ENCODE measurements at regions not wholly inside any gene's neighbourhood (a gene's known extent, or its start where the extent isn't known, plus 50 kb on each side); places are given as distances from the start of the nearest gene placed in this dataset.

GRCh38 chr22:46027211-46028105 is 50.5 kb upstream of the WNT7B start:
- TF ChIP-seq ELF1 (IDR thresholded peaks at IDR 0.05): no peak
- TF ChIP-seq FOSL2 (IDR thresholded peaks at IDR 0.05; ENCODE audit: borderline replicate concordance, low read depth): no peak
- no peak for TF ChIP-seq SMC3 (IDR thresholded peaks at IDR 0.05; ENCODE audit: low read depth, low read length)
- TF ChIP-seq REST (IDR thresholded peaks at IDR 0.05; ENCODE audit: low read depth, low read length): no peak
- no peak for TF ChIP-seq TEAD4 (IDR thresholded peaks at IDR 0.05; ENCODE audit: borderline replicate concordance, insufficient read depth)
- TF ChIP-seq MAX (IDR thresholded peaks at IDR 0.05; ENCODE audit: low read depth): no peak
- no peak for TF ChIP-seq NFIC (IDR thresholded peaks at IDR 0.05; ENCODE audit: borderline replicate concordance)
- TF ChIP-seq RXRA (IDR thresholded peaks at IDR 0.05; ENCODE audit: borderline replicate concordance, low read depth): no peak
- no peak for TF ChIP-seq EP300 (IDR thresholded peaks at IDR 0.05; ENCODE audit: borderline replicate concordance in 1 of 2, low read depth in 1 of 2, low read length in 1 of 2)
- TF ChIP-seq, protein P1, sequence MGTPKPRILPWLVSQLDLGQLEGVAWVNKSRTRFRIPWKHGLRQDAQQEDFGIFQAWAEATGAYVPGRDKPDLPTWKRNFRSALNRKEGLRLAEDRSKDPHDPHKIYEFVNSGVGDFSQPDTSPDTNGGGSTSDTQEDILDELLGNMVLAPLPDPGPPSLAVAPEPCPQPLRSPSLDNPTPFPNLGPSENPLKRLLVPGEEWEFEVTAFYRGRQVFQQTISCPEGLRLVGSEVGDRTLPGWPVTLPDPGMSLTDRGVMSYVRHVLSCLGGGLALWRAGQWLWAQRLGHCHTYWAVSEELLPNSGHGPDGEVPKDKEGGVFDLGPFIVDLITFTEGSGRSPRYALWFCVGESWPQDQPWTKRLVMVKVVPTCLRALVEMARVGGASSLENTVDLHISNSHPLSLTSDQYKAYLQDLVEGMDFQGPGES (IDR thresholded peaks at IDR 0.05; ENCODE audit: low read depth, low read length): no peak
- TF ChIP-seq MXI1 (IDR thresholded peaks at IDR 0.05; ENCODE audit: low read depth, low read length): no peak
- TF ChIP-seq USF1 (IDR thresholded peaks at IDR 0.05; ENCODE audit: borderline replicate concordance, low read depth): no peak
- no peak for TF ChIP-seq USF2 (IDR thresholded peaks at IDR 0.05; ENCODE audit: borderline replicate concordance, low read depth, low read length)
- TF ChIP-seq CHD2 (IDR thresholded peaks at IDR 0.05; ENCODE audit: low read length, partially characterized antibody): no peak
- TF ChIP-seq YY1 (IDR thresholded peaks at IDR 0.05; ENCODE audit: low read depth): no peak
- Histone ChIP-seq H3K4me3 (ENCODE audit: low read depth in 2 of 2, low read length in 1 of 2) (no peak overlapping the region), H3K27ac (ENCODE audit: low read depth in 2 of 2, low read length in 1 of 2) (no peak overlapping the region), H2AFZ (ENCODE audit: low read depth) (no peak overlapping the region), H3K9me3 (no peaks in the 10 kb centered on the region), H3K9me2 (no peaks in the 10 kb centered on the region), H4K20me1 (ENCODE audit: insufficient read depth) (no peaks in the 10 kb centered on the region), H3K9ac (no peak overlapping the region), H3F3A (replicated peaks; ENCODE audit: insufficient read depth) (peaks cover under 1% of the 10 kb centered on the region), H3K4me2 (no peak overlapping the region), H3K79me2 (ENCODE audit: insufficient read depth) (no peaks in the 10 kb centered on the region), H3K36me3 (replicated peaks in 1 of 2; ENCODE audit: control insufficient read depth in 1 of 2, insufficient read depth in 2 of 2, low read length in 1 of 2) (no peaks in the 10 kb centered on the region), H3K4me1 (ENCODE audit: control insufficient read depth in 1 of 2, insufficient read depth in 2 of 2, low read depth in 1 of 2, low read length in 1 of 2) (no peaks in the 10 kb centered on the region), H3K27me3 (ENCODE audit: insufficient read depth) (no peaks in the 10 kb centered on the region)
- ChIA-PET POLR2A (no interaction called here), CTCF (interaction anchor here (0.7 to 2.1 kb wide), 4 partner anchors 12 to 21 kb away, joined by 3 to 11 read pairs (median 4); no protein-coding TSS in a partner anchor)
- WGBS (ENCODE audit: low lambda C conversion rate): 75% methylated on average over 38 of the region's 89 CpGs
- no peak for DNase-seq
